ENCODE measurements at regions not wholly inside any gene's neighbourhood (a gene's known extent, or its start where the extent isn't known, plus 50 kb on each side); places are given as distances from the start of the nearest gene placed in this dataset.

DNA sequence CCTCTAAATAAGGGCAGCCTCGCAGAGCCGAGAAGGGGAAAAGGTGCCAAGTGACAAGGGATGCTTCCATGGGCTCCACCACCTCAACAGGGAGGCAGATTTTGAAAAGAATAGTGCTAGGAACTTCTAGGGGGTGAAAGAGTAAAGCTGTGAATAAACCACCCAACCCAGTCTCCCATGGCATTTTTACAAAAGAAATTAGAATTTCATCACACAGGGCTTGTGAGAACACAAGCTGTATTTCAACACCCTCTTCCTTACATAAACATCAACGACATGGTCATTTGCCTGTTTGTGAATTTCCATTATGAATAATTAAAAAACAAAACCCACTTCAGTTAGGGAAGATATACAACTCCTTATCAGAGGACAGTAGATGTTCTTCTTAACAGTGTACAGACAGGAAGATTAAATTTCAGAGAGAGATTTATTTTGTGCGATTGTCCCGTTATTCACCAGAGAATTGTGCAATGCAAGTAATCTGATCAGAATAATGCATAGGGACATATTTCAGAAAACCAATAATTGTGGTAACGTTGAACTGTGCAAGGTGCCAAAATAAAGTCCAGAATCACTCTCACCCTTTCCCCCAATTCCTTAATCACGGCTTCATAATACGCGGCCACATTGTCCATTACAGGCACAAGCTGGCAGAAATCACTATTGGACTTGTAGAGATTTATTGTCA, 207.8 kb upstream of the MGMT start:
- TF ChIP-seq, protein P1, sequence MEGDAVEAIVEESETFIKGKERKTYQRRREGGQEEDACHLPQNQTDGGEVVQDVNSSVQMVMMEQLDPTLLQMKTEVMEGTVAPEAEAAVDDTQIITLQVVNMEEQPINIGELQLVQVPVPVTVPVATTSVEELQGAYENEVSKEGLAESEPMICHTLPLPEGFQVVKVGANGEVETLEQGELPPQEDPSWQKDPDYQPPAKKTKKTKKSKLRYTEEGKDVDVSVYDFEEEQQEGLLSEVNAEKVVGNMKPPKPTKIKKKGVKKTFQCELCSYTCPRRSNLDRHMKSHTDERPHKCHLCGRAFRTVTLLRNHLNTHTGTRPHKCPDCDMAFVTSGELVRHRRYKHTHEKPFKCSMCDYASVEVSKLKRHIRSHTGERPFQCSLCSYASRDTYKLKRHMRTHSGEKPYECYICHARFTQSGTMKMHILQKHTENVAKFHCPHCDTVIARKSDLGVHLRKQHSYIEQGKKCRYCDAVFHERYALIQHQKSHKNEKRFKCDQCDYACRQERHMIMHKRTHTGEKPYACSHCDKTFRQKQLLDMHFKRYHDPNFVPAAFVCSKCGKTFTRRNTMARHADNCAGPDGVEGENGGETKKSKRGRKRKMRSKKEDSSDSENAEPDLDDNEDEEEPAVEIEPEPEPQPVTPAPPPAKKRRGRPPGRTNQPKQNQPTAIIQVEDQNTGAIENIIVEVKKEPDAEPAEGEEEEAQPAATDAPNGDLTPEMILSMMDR (IDR thresholded peaks at IDR 0.05) = no peak
- no peak for TF ChIP-seq EZH2 (IDR thresholded peaks at IDR 0.05)
- no peak for TF ChIP-seq EZH2phosphoT487 (IDR thresholded peaks at IDR 0.05)
